ENCODE measurements at regions not wholly inside any gene's neighbourhood (a gene's known extent, or its start where the extent isn't known, plus 50 kb on each side); places are given as distances from the start of the nearest gene placed in this dataset.

DNA sequence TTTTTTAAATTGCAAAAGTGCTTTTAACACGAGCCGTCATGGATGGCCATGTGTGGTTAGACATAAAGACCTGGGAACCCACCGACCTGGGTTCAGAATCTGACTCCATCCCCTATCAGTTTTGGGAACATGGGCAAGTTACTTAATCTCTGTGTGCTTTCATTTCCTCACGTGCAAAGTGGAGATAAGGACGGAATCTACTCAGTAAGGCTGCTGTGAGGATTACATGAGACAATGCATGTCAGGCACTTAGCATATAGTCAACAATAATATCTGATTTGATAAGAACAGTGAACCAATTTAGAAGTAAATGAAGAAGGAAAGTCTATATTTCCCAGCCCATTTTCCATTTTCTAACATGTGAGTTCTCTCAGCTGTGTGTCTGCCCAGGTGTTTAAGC lies 235.4 kb downstream of the SUDS3 start:
- no peaks in the 10 kb centered on the region for H4K20me1 ChIP-seq (ENCODE audit: insufficient read depth, low read length)
- peaks cover 0 to 7% (median 1%) of the 10 kb centered on the region in 7 donors for H3K9me3 Mint-ChIP-seq
- intact Hi-C loops (cut with micrococcal nuclease): no loop called here
- H3K9me3 ChIP-seq (replicated peaks in 1 of 2; ENCODE audit: control insufficient read depth in 1 of 2, insufficient read depth in 1 of 2, low read length in 2 of 2): no peaks in the 10 kb centered on the region
- H3K27me3 Mint-ChIP-seq (ENCODE audit: low read depth in 3 of 3): peaks cover 0 to 2% (median 0%) of the 10 kb centered on the region in 3 donors
- WGBS (ENCODE audit: insufficient coverage): no CpG with 5 or more reads among the region's 5 CpGs
- no peaks in the 10 kb centered on the region for H3K4me1 ChIP-seq (ENCODE audit: control insufficient read depth in 1 of 2, insufficient read depth in 2 of 2, low read length in 2 of 2)
- no peak overlapping the region for H3K4me2 ChIP-seq (replicated peaks; ENCODE audit: extremely low read depth, low read length, poor library complexity, severe bottlenecking)
- no peaks in the 10 kb centered on the region for H3K36me3 Mint-ChIP-seq
- H3K27me3 ChIP-seq (ENCODE audit: control insufficient read depth in 2 of 2, insufficient read depth in 2 of 2, low read length in 2 of 2): no peaks in the 10 kb centered on the region
- no peak overlapping the region for H3K27ac Mint-ChIP-seq
- no peak overlapping the region for H3K4me3 Mint-ChIP-seq
- no peak overlapping the region for H3K4me3 ChIP-seq (replicated peaks in 1 of 3; ENCODE audit: low read depth in 2 of 3, low read length in 3 of 3)
- no peaks in the 10 kb centered on the region for H3K4me1 Mint-ChIP-seq
- H3K79me2 ChIP-seq (ENCODE audit: insufficient read depth, low read length): no peaks in the 10 kb centered on the region
- TF ChIP-seq CTCF (IDR thresholded peaks at IDR 0.05): no peak
- no peak overlapping the region for H3K9ac ChIP-seq (ENCODE audit: insufficient read depth, low read length, poor library complexity, severe bottlenecking)
- H3K36me3 ChIP-seq (replicated peaks in 1 of 2; ENCODE audit: control insufficient read depth in 1 of 2, insufficient read depth in 2 of 2, low read length in 2 of 2): no peaks in the 10 kb centered on the region
- H3K27ac ChIP-seq (ENCODE audit: low read depth in 1 of 2, low read length in 2 of 2): no peak overlapping the region
- H2AFZ ChIP-seq (ENCODE audit: insufficient read depth, low read depth, low read length, poor library complexity, severe bottlenecking): no peak overlapping the region
- DNase-seq: no peak

DNA sequence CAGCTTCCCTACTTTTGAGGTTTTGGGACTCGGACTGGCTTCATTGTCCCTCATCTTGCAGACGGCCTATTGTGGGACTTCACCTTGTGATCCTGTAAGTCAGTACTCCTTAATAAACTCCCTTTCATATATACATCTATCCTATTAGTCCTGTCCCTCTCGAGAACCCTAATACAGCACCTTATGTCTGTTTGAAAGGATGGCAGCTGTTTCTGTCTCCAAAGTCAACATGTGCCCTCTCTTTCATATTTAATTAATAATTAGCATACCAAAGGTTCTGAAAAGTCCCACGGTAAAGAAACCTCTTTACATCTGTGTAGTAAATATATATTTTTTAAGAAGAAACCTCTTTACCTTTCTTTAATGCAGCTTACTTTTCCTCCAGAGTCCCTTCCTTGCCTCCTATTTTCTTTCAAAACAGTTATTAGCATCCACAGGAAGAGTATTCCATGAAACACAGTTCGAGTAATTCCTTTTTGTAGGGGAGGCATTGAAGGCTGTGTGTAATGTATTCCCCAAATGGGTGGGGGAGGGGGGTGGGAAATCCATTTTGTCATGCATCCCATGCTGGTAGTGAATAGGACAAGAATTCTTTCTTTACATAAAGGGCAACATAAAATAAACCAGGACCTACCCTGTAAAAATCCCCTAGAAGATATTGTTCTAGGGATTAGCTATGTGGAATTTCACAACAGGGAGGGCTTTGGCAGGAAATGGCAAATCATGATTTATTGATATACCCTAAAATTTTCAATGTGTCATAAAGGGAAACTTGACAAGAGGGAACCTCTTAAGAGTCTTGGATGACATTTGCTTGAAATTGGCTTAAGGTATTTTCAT lies 241.5 kb downstream of the SUDS3 start:
- peaks cover 0 to 3% (median 2%) of the 10 kb centered on the region in 7 donors for H3K9me3 Mint-ChIP-seq
- H4K20me1 ChIP-seq (ENCODE audit: insufficient read depth, low read length): no peaks in the 10 kb centered on the region
- H3K4me1 ChIP-seq (ENCODE audit: control insufficient read depth in 1 of 2, insufficient read depth in 2 of 2, low read length in 2 of 2): no peaks in the 10 kb centered on the region
- intact Hi-C loops (cut with micrococcal nuclease): no loop called here
- no peak for DNase-seq
- no peak overlapping the region for H3K27ac ChIP-seq (ENCODE audit: low read depth in 1 of 2, low read length in 2 of 2)
- no peak overlapping the region for H3K4me3 Mint-ChIP-seq
- no peak overlapping the region for H3K27ac Mint-ChIP-seq
- no peaks in the 10 kb centered on the region for H3K36me3 Mint-ChIP-seq
- no peak overlapping the region for H2AFZ ChIP-seq (ENCODE audit: insufficient read depth, low read depth, low read length, poor library complexity, severe bottlenecking)
- no peak overlapping the region for H3K9ac ChIP-seq (ENCODE audit: insufficient read depth, low read length, poor library complexity, severe bottlenecking)
- no peaks in the 10 kb centered on the region for H3K4me1 Mint-ChIP-seq
- no peak overlapping the region for H3K4me3 ChIP-seq (replicated peaks in 1 of 3; ENCODE audit: low read depth in 2 of 3, low read length in 3 of 3)
- H3K79me2 ChIP-seq (ENCODE audit: insufficient read depth, low read length): no peaks in the 10 kb centered on the region
- no peaks in the 10 kb centered on the region for H3K36me3 ChIP-seq (replicated peaks in 1 of 2; ENCODE audit: control insufficient read depth in 1 of 2, insufficient read depth in 2 of 2, low read length in 2 of 2)
- no peaks in the 10 kb centered on the region for H3K27me3 ChIP-seq (ENCODE audit: control insufficient read depth in 2 of 2, insufficient read depth in 2 of 2, low read length in 2 of 2)
- WGBS (ENCODE audit: insufficient coverage): 69% methylated on average over 2 of the region's 5 CpGs
- H3K27me3 Mint-ChIP-seq (ENCODE audit: low read depth in 3 of 3): peaks cover 0 to 2% (median 2%) of the 10 kb centered on the region in 3 donors
- TF ChIP-seq CTCF (IDR thresholded peaks at IDR 0.05): no peak
- no peak overlapping the region for H3K4me2 ChIP-seq (replicated peaks; ENCODE audit: extremely low read depth, low read length, poor library complexity, severe bottlenecking)
- no peaks in the 10 kb centered on the region for H3K9me3 ChIP-seq (replicated peaks in 1 of 2; ENCODE audit: control insufficient read depth in 1 of 2, insufficient read depth in 1 of 2, low read length in 2 of 2)
